AG04450 (cell line): ENCODE measurements at regions not wholly inside any gene's neighbourhood (a gene's known extent, or its start where the extent isn't known, plus 50 kb on each side); places are given as distances from the start of the nearest gene placed in this dataset.

Experiments
- CTCF ChIA-PET: fragments of 300-600, 350-600 bp; formaldehyde crosslinking; extraction: SDS; loops from one replicate; lab custom pipeline; 2022; ENCODE audit warnings: antibody characterized with exemption, inconsistent platforms; lab: Charles Lee
- POLR2A ChIA-PET: fragments of 350-600 bp; formaldehyde crosslinking; extraction: SDS; loops from one replicate; lab custom pipeline; 2021; ENCODE audit warnings: antibody characterized with exemption, inconsistent platforms; lab: Yijun Ruan, JAX
- DNase-seq: peaks from one replicate; pipeline ENCODE4 v3.0.0-alpha.2; 2011; ENCODE audit warnings: low read depth, low spot score
- H3K27ac ChIP-seq: one replicate; pipeline ENCODE4 v1.5.1; 2012; ENCODE audit warnings: low read depth, low read length, control low read depth
- H3K27me3 ChIP-seq: one replicate; pipeline ENCODE4 v1.6.0; 2012; ENCODE audit warnings: low read length; ENCODE audit not compliant: control insufficient read depth, insufficient read depth
- H3K4me3 ChIP-seq: 2 replicates; pipeline ENCODE4 v1.5.1; 2011; ENCODE audit warnings: mild to moderate bottlenecking, low read depth, low read length, control low read depth
- H3K9me3 ChIP-seq: 2 replicates; pipeline ENCODE4 v1.5.1; 2012; ENCODE audit warnings: low read length; ENCODE audit not compliant: control insufficient read depth, insufficient read depth
- TF ChIP-seq, protein P1 (sequence below): IDR thresholded peaks from 2 replicates; pipeline ENCODE4 v1.5.1; 2011; ENCODE audit warnings: low read depth, low read length, control low read depth, inconsistent platforms

DNA sequence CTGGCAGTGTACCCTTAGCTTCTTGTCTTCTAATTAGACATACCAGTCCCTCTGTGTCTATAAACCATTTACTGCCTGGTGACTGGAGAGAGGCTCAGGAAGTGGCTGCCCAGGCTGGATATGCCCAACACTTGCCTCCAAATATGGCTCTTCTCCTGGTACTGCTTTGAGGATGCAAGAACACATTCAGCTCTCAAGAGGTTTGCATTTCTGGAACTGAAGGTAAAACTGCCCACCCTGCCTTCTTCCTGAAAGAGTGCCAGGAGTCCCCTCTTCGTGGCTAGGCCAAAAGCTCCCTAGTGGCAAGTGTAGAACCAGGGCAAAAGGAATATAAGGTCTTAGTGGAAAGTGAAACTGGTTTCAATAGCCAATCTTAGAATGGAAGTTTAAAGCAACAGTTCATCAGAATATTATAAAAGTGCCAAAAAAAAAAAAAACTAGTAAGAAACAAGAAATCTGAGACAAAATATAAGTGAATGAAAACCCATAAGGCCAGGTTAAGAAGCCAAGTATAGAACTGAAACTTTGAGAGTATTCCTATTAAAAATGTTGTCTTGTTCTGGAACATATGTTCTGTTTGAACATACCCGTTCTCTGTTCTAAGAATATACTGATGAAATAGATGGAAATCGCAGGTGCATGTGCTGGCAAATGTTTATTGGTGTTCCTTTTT is 77.2 kb upstream of the CTTNBP2NL start:
- TF ChIP-seq, protein P1, sequence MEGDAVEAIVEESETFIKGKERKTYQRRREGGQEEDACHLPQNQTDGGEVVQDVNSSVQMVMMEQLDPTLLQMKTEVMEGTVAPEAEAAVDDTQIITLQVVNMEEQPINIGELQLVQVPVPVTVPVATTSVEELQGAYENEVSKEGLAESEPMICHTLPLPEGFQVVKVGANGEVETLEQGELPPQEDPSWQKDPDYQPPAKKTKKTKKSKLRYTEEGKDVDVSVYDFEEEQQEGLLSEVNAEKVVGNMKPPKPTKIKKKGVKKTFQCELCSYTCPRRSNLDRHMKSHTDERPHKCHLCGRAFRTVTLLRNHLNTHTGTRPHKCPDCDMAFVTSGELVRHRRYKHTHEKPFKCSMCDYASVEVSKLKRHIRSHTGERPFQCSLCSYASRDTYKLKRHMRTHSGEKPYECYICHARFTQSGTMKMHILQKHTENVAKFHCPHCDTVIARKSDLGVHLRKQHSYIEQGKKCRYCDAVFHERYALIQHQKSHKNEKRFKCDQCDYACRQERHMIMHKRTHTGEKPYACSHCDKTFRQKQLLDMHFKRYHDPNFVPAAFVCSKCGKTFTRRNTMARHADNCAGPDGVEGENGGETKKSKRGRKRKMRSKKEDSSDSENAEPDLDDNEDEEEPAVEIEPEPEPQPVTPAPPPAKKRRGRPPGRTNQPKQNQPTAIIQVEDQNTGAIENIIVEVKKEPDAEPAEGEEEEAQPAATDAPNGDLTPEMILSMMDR, result no peak
- Histone ChIP-seq H3K27ac (no peak overlapping the region), H3K9me3 (no peaks in the 10 kb centered on the region), H3K27me3 (peaks cover 19% of the 10 kb centered on the region), H3K4me3 (no peak overlapping the region)
- no peak for DNase-seq
- ChIA-PET CTCF (interaction anchor here (0.6 to 1.4 kb wide), 3 partner anchors 18 to 145 kb away, joined by 3 to 6 read pairs (median 3); no protein-coding TSS in a partner anchor), POLR2A (no interaction called here)

DNA sequence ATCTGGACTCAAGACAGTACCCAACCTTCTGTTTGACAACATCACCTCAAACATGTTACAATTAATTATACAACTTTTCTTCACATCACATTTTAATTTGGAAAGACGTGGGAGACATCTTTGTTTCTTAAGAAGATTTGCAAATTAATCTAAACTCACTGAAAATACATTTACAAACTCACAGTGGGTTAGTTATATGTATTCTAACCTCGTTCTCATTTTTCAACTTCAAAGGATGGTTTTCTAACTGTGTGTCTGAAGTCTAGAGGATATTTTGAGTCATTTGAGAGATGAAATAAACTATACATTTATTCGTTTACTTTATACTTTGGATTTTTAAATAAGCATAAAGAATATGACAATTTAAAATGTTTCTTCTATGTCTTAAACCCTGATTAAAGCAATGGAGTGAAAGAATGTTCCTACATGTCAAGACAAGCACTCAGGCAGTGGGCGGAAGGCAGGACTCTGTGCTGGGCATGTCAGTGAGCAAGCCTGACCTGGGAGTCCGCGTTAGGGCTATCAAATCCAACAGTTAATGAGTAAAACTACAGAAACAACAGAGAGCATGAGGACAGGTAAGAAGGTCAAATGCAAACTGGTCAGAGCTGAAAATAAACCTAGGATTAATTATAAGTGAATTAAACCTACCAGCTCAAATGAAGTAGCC is 76.5 kb upstream of the CTTNBP2NL start:
- no peak overlapping the region for H3K27ac ChIP-seq
- POLR2A ChIA-PET, result no interaction called here
- TF ChIP-seq, protein P1, result no peak
- CTCF ChIA-PET, result interaction anchor here (0.5 to 0.6 kb wide), 2 partner anchors 146 to 295 kb away, joined by 3 read pairs; no protein-coding TSS in a partner anchor
- H3K9me3 ChIP-seq, result no peaks in the 10 kb centered on the region
- DNase-seq, result no peak
- no peak overlapping the region for H3K4me3 ChIP-seq
- peaks cover 24% of the 10 kb centered on the region for H3K27me3 ChIP-seq

DNA sequence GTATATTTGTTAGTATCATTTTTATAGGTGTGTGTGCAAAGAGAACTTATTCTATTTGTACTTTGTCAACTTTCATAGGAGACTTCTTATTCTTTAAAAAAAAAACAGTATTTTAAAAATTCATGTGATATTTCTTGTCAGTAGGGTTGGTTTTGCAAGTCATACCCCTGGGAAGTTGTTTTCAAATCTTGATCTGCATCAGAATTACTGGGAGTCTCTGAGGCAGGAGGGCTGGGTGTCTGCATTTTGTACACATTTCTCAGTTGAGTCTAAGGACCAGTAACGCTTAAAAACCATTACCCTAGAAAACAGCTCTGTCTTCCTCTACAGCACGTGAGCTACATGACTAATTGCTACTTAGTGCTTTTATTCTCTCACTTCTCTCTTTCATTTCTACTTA is 76.0 kb upstream of the CTTNBP2NL start:
- TF ChIP-seq, protein P1, result no peak
- ChIA-PET CTCF (interaction anchor here (0.5 kb wide), 1 partner anchor 294 kb away, joined by 3 read pairs; no protein-coding TSS in a partner anchor), POLR2A (no interaction called here)
- Histone ChIP-seq H3K27ac (no peak overlapping the region), H3K9me3 (no peaks in the 10 kb centered on the region), H3K27me3 (peaks cover 28% of the 10 kb centered on the region), H3K4me3 (no peak overlapping the region)
- DNase-seq, result no peak

DNA sequence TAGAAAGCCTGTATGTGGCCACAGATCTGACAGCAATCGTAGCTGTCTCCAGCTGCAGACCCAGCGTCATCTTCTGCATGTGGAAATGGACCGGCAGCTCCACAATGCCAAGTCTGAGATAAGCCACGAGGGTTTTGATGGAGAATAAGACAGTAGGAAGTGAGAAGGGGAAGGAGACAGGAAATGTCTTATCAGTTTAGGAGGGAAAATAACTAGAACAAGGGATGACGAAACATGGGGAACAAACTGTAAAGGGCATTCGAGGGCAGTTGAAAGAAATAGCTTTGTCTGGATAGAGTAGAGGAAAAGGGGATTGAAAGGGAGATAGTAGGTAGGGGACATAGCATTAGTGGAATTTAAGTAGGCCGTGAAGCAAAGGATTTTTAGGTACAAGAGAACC is 74.0 kb upstream of the CTTNBP2NL start:
- H3K27ac ChIP-seq, result no peak overlapping the region
- TF ChIP-seq, protein P1, result no peak
- H3K27me3 ChIP-seq, result peaks cover 36% of the 10 kb centered on the region
- H3K4me3 ChIP-seq, result no peak overlapping the region
- no peaks in the 10 kb centered on the region for H3K9me3 ChIP-seq
- CTCF ChIA-PET, result interaction anchor here (1.5 kb wide), 1 partner anchor 23 kb away, joined by 3 read pairs; no protein-coding TSS in a partner anchor
- POLR2A ChIA-PET, result no interaction called here
- no peak for DNase-seq
